A549 (cell line): ENCODE measurements at regions not wholly inside any gene's neighbourhood (a gene's known extent, or its start where the extent isn't known, plus 50 kb on each side); places are given as distances from the start of the nearest gene placed in this dataset.

Source experiments
- CHD4 ChIP-seq: fragments of 200-600 bp; sonication (generic); IDR thresholded peaks from 2 replicates; pipeline ENCODE4 v1.6.1; 2016; ENCODE audit warnings: antibody characterized with exemption, mild to moderate bottlenecking, borderline replicate concordance
- CTCF ChIP-seq: fragments of >200 bp; sonication (Bioruptor Twin); formaldehyde crosslinking; IDR thresholded peaks from 3 replicates; pipeline ENCODE4 v1.5.1; 2016
- JUN ChIP-seq, 2 experiments: fragments of >200 bp; sonication (Bioruptor Twin); formaldehyde crosslinking; IDR thresholded peaks; 2 replicates in 1 of 2; 3 replicates in 1 of 2; pipeline ENCODE4 v1.6.1; 2016 to 2017
- NPAS2 ChIP-seq: fragments of 250-450 bp; sonication (Bioruptor Pico); IDR thresholded peaks from 2 replicates; pipeline ENCODE4 v1.8.0; 2022; ENCODE audit warnings: mild to moderate bottlenecking, moderate library complexity, borderline replicate concordance

DNA sequence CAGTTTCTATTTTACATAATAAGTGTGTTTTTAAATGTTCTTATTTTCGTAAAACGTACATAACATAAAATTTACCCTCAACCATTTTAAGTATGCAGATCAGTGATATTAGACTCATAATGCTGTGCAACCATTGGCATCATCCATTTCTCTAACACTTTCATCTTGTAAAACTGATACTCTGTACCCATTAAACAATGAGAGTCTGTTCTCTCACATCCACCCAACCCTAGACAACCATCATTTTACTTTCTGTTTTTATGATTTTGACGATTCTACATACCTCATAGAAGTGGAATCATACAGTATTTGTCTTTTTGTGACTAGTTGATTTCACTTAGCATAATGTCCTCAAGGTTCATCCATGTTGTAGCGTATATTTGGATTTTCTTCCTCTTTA is 140.4 kb downstream of the TINAG start:
- TF ChIP-seq CHD4 (no peak), CTCF (no peak), NPAS2 (CRISPR knock-in tag) (no peak), JUN (IDR thresholded peaks at IDR 0.05) (no peak)
